GM12874 (cell line): ENCODE measurements at regions not wholly inside any gene's neighbourhood (a gene's known extent, or its start where the extent isn't known, plus 50 kb on each side); places are given as distances from the start of the nearest gene placed in this dataset.

Experiments
- TF ChIP-seq, protein P1 (sequence below): IDR thresholded peaks from 2 replicates; pipeline ENCODE4 v1.5.1; 2011; ENCODE audit warnings: low read depth, mild to moderate bottlenecking, control low read depth, low read length, moderate library complexity; ENCODE audit not compliant: insufficient read depth

DNA sequence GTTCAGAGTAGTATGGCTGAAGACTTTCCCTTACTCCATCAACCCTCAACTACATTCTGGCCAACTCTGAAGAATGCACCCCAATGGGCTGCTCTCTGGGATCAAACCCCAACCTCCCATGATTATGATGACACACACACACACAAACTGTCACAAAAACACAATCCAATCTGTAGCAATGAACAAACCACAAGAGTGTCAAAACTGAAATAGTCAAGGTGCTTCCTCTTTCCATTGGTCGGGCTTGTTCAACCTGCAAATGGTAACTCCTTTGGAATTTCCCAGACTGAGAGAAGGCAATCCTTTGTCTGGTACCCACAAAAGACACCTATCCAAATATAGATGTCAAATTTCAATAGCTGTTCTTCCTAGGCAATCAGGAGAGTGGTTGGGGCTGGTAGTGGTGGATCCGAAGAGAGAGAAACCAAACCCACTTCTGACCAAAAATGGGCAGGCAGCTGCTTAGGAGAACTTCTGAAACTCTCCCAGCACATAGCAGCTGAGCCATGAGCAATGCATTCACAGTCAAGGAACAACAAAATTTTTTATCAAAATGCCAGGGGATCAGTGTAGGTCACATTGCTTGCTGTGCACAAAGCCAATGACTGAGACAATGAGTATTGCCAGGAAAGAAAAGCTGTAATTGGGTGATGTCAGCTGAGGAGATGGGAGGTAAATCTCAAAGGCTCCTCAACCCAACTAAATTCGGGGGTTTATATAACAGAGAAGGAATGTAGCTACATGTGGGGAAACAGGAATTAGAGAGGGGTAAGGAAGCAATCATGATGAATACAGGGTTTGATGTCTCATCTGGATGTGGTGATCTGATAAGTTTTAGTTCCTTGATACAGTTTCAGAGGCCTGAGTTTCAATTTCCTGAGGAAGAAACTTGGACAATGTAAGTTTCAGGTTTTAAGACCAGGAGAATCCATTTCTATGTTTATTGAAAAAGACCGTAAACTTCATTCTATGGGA lies 191.4 kb downstream of the KITLG start:
- TF ChIP-seq, protein P1, sequence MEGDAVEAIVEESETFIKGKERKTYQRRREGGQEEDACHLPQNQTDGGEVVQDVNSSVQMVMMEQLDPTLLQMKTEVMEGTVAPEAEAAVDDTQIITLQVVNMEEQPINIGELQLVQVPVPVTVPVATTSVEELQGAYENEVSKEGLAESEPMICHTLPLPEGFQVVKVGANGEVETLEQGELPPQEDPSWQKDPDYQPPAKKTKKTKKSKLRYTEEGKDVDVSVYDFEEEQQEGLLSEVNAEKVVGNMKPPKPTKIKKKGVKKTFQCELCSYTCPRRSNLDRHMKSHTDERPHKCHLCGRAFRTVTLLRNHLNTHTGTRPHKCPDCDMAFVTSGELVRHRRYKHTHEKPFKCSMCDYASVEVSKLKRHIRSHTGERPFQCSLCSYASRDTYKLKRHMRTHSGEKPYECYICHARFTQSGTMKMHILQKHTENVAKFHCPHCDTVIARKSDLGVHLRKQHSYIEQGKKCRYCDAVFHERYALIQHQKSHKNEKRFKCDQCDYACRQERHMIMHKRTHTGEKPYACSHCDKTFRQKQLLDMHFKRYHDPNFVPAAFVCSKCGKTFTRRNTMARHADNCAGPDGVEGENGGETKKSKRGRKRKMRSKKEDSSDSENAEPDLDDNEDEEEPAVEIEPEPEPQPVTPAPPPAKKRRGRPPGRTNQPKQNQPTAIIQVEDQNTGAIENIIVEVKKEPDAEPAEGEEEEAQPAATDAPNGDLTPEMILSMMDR = no peak

DNA sequence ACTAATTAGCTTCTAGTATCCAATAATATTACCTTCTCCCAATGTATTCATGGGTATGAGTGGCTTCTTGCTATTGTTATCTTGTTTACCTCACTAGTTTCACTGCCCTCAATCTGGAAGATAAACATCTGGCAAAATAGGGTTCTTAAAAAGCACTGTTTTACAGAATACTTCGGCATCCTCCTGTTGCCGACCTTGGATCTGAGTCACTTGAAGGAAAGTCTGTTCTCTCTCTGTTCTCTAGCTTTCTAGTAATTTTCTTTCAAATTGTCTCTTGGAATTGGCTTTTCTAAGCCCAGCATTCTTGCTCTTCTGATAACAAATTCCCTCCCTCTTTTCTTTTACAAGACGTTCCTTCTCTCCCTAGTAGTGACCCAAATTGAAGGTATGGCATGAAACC lies 189.5 kb downstream of the KITLG start:
- TF ChIP-seq, protein P1 = no peak

DNA sequence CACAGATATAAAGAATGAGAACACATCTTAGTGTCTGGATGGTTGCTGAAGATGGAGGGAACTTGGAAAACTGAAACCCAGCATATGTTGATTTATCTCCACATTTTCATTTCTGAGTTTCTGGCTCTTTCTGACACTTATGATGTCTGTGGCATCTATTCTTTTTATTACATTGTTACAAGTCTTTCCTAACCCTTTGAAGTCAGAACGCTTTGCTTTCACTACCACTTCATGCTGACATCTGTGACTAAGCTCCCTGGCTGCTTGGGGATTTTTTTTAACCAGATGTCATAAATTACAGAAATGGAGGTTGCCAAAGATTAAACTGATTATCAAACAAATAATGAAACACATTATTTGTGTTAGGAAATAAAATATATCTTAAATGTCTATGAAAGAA lies 188.7 kb downstream of the KITLG start:
- TF ChIP-seq, protein P1 = no peak

DNA sequence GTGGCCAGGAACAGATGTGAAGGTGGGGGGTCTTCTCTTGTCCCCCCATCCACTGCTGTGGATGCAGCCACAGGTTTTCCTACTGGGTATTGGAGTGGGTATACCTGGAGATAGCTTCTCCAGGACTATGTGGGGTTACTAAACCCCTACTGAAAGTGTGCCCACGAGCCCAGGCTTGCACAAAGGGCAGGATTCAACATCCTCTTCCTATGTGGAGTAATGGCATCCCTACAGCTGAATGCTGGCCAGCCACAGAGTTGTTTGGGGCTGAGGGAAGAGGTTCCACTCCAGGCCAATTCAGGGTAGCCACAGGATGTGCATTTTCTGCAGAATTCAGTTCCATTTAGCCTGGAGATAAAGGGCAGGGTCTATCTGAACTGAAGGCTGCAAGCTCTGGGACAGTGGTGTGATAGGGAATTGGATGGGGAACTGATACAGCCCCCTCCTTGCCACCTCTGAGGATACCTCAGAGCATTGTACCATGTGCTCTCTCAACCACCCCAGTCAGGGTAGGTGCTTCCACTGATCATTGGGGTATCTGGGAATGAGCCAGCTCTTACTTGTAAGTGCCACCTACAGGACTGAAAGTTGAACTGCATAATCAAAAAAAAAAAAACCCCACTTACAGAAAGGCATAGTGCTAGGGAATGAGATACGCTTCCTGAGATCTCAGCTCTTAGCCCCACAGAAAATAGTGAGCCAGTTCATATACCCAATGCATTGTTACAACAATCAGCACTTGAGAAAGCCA lies 187.1 kb downstream of the KITLG start:
- TF ChIP-seq, protein P1 = peak; percentile 41

DNA sequence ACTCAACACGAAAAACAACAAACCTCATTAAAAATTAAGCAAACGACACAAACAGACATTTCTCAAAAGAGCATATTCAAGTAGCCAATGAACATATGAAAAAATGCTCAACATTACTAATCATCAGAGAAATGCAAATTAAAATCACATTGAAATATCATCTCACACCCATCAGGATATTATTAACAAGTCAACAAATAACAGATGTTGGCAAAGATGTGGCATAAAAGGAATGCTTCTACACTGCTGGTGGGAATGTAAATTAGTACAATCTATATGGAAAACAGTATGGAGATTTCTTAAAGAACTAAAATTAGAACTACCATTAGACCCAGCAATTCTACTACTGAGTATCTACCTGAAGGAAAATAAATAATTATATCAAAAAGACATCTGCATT lies 182.2 kb downstream of the KITLG start:
- TF ChIP-seq, protein P1 = no peak

DNA sequence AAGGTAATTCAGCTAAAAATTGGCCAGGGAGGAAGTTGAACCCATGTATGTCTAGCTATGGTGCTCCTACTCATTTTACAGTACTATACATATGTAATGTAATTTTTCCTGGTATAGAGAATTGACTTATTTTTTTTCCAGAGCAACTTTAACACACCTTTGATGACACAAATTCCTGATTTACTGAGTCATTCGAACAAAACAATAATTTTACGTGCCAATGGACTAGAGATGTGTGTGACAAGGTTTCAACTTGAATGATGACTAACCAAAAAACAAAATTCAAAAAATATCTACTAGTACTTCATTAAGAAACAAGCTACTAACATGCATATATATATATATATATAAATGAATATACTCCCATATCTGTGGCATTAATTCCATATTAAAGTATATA lies 180.5 kb downstream of the KITLG start:
- TF ChIP-seq, protein P1 = no peak

DNA sequence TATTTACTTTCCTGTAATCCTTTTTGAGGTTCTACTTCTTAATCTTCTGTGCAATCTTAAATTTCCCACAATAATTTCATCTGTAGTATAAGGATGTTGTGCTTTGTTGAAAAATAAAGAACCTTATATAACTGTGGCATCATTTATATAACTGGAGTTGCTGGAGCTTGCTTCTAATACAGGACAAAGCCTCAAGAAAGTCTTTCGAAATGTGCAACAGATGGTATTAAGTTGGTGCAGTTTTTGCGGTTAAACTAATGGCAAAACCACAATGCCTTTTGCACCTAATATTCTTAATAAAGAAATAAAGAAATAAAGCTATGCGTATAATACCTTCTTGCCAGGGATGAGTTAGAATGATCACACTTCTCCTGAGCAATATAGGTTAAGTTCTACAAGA lies 180.0 kb downstream of the KITLG start:
- TF ChIP-seq, protein P1 = no peak
